Lung (tissue), 11 donors: ENCODE measurements at regions not wholly inside any gene's neighbourhood (a gene's known extent, or its start where the extent isn't known, plus 50 kb on each side); places are given as distances from the start of the nearest gene placed in this dataset.

Experiments
- ATAC-seq: fragments of 200-7000 bp; cut with Tn5 transposase; one replicate; pipeline ENCODE4 v1.9.1; 2020; ENCODE audit warnings: moderate number of reproducible peaks; ENCODE audit not compliant: insufficient read depth, low FRiP score
- DNase-seq, 3 donors: peaks; one replicate each; pipeline ENCODE4 v3.0.0-alpha.2; 2013 to 2017
- H3K27ac ChIP-seq, 2 donors: one replicate each; pipeline ENCODE4 v1.5.1; 2013; ENCODE audit warnings: mild to moderate bottlenecking in 2 of 2, moderate library complexity in 2 of 2, control low read depth in 1 of 2, inconsistent platforms in 1 of 2, low read depth in 1 of 2, low read length in 1 of 2
- H3K27me3 ChIP-seq, 3 donors: one replicate each; pipeline ENCODE4 v1.5.1; 2013; ENCODE audit warnings: low read length in 2 of 3; ENCODE audit not compliant: control insufficient read depth in 3 of 3, insufficient read depth in 3 of 3
- H3K36me3 ChIP-seq, 4 donors: one replicate each; pipeline ENCODE4 v1.5.1; 2013; ENCODE audit warnings: low read length in 4 of 4, mild to moderate bottlenecking in 1 of 4, moderate library complexity in 1 of 4; ENCODE audit not compliant: control insufficient read depth in 4 of 4, insufficient read depth in 4 of 4
- H3K4me1 ChIP-seq, 5 donors: one replicate each; pipeline ENCODE4 v1.5.1; 2013; ENCODE audit warnings: low read length in 5 of 5, mild to moderate bottlenecking in 2 of 5, moderate library complexity in 1 of 5; ENCODE audit not compliant: control insufficient read depth in 5 of 5, insufficient read depth in 5 of 5
- H3K4me3 ChIP-seq: one replicate; pipeline ENCODE4 v1.5.1; 2013; ENCODE audit warnings: mild to moderate bottlenecking, control low read depth, moderate library complexity
- H3K9ac ChIP-seq, 2 donors: one replicate each; pipeline ENCODE4 v1.5.1; 2013; ENCODE audit warnings: low read length in 2 of 2, control low read depth in 1 of 2; ENCODE audit not compliant: insufficient read depth in 1 of 2
- H3K9me3 ChIP-seq, 4 donors: one replicate each; pipeline ENCODE4 v1.5.1; 2013; ENCODE audit warnings: low read length in 3 of 4, mild to moderate bottlenecking in 1 of 4, moderate library complexity in 1 of 4; ENCODE audit not compliant: control insufficient read depth in 4 of 4, insufficient read depth in 3 of 4
- CTCF ChIP-seq: IDR thresholded peaks from 2 replicates; pipeline ENCODE4 v1.5.1; 2012; ENCODE audit warnings: mild to moderate bottlenecking; ENCODE audit errors: control extremely low read depth, extremely low read depth
- WGBS, 2 donors: extraction: QIAGEN DNeasy Blood & Tissue Kit; methylation state at CpG; one replicate each; pipeline ENCODE4 v1.1.7; 2013; 5-methylcytosine and 5-hydroxymethylcytosine counted together
- donor health status: control.
- donor health status: control.
- donor health status: Bipolar disorder and iron deficiency.
- donor health status: healthy.
- donor health status: DM: yes; HTN: yes; CAD: no.

GRCh38 chr14:38593476-38593875 is 337.6 kb upstream of the CLEC14A start:
- no peaks in the 10 kb centered on the region for H3K4me1 ChIP-seq
- peaks cover 0 to 2% (median 0%) of the 10 kb centered on the region in 4 donors for H3K9me3 ChIP-seq
- no peak overlapping the region for H3K27ac ChIP-seq
- H3K27me3 ChIP-seq: no peaks in the 10 kb centered on the region
- DNase-seq: peak in 1 of 3 donors; percentile 15
- no peak overlapping the region for H3K9ac ChIP-seq
- no peak overlapping the region for H3K4me3 ChIP-seq
- WGBS, 2 donors: 63 to 68% methylated on average over 4 of the region's 4 CpGs
- H3K36me3 ChIP-seq: no peaks in the 10 kb centered on the region
- no peak for TF ChIP-seq CTCF
- no peak for ATAC-seq

- Histone ChIP-seq H3K27me3 (no peaks in the 10 kb centered on the region), H3K4me3 (no peak overlapping the region), H3K27ac (no peak overlapping the region), H3K4me1 (no peaks in the 10 kb centered on the region), H3K9me3 (peaks cover 0 to 3% (median 0%) of the 10 kb centered on the region in 4 donors), H3K36me3 (no peaks in the 10 kb centered on the region), H3K9ac (no peak overlapping the region)
- 86 to 92% methylated on average over 8 of the region's 8 CpGs for WGBS, 2 donors
- no peak for TF ChIP-seq CTCF
- ATAC-seq (no peak), DNase-seq (peak in 1 of 3 donors; percentile 12)
These were observed 337.0 kb upstream of the CLEC14A start for GRCh38 chr14:38592764-38593442.

GRCh38 chr14:38589747-38590350 is 334.0 kb upstream of the CLEC14A start:
- 93 to 94% methylated on average over 3 of the region's 3 CpGs for WGBS, 2 donors
- Histone ChIP-seq H3K9ac (no peak overlapping the region), H3K27me3 (no peaks in the 10 kb centered on the region), H3K36me3 (no peaks in the 10 kb centered on the region), H3K27ac (no peak overlapping the region), H3K9me3 (peaks cover 0 to 3% (median 0%) of the 10 kb centered on the region in 4 donors), H3K4me3 (no peak overlapping the region), H3K4me1 (no peaks in the 10 kb centered on the region)
- no peak for ATAC-seq
- TF ChIP-seq CTCF: no peak
- DNase-seq: no peak
